Stimulated activated CD4-positive, alpha-beta T cell treated with anti-CD3 and anti-CD28 coated beads, Interleukin-1b, Interleukin-23, amount 100 ng/mL, for 4 hours (primary cell): ENCODE measurements at regions not wholly inside any gene's neighbourhood (a gene's known extent, or its start where the extent isn't known, plus 50 kb on each side); places are given as distances from the start of the nearest gene placed in this dataset.

Experiments used
- DNase-seq, 2 donors: peaks; one replicate each; pipeline ENCODE4 v3.0.0-alpha.2; 2020; ENCODE audit warnings: low read depth in 2 of 2

GRCh38 chr11:70846781-70847655 lies 405.4 kb downstream of the SHANK2 start:
- no peak for DNase-seq

GRCh38 chr11:70848243-70848750 lies 404.1 kb downstream of the SHANK2 start:
- no peak for DNase-seq

- no peak for DNase-seq
Observed at GRCh38 chr11:70849031-70849430, 403.3 kb downstream of the SHANK2 start.

- DNase-seq = no peak
Observed at GRCh38 chr11:70851308-70851707, 401.1 kb downstream of the SHANK2 start.

GRCh38 chr11:70851907-70852306 lies 400.5 kb downstream of the SHANK2 start:
- no peak for DNase-seq

- no peak for DNase-seq
Observed at GRCh38 chr11:70853068-70853769, 399.2 kb downstream of the SHANK2 start.

- DNase-seq = no peak
Observed at GRCh38 chr11:70853770-70854108, 398.6 kb downstream of the SHANK2 start.

- no peak for DNase-seq
Observed at GRCh38 chr11:70854201-70854600, 398.2 kb downstream of the SHANK2 start.

- no peak for DNase-seq
Observed at GRCh38 chr11:70854901-70855556, 397.3 kb downstream of the SHANK2 start.

- no peak for DNase-seq
Observed at GRCh38 chr11:70857894-70858293, 394.5 kb downstream of the SHANK2 start.

- DNase-seq = no peak
Observed at GRCh38 chr11:70859180-70859579, 393.2 kb downstream of the SHANK2 start.

GRCh38 chr11:70860888-70861287 lies 391.5 kb downstream of the SHANK2 start:
- no peak for DNase-seq

- DNase-seq = no peak
Observed at GRCh38 chr11:70861559-70861958, 390.8 kb downstream of the SHANK2 start.

- no peak for DNase-seq
Observed at GRCh38 chr11:70862093-70862492, 390.3 kb downstream of the SHANK2 start.

- no peak for DNase-seq
Observed at GRCh38 chr11:70863186-70863585, 389.2 kb downstream of the SHANK2 start.

GRCh38 chr11:70863993-70864392 lies 388.4 kb downstream of the SHANK2 start:
- no peak for DNase-seq

GRCh38 chr11:70865356-70865755 lies 387.0 kb downstream of the SHANK2 start:
- no peak for DNase-seq

GRCh38 chr11:70866834-70867233 lies 385.5 kb downstream of the SHANK2 start:
- DNase-seq = no peak

GRCh38 chr11:70867281-70868047 lies 384.9 kb downstream of the SHANK2 start:
- DNase-seq = no peak

- no peak for DNase-seq
Observed at GRCh38 chr11:70868341-70868885, 384.0 kb downstream of the SHANK2 start.

GRCh38 chr11:70869054-70869453 lies 383.3 kb downstream of the SHANK2 start:
- DNase-seq = no peak
